Breast epithelium (tissue), 4 donors: ENCODE measurements at regions not wholly inside any gene's neighbourhood (a gene's known extent, or its start where the extent isn't known, plus 50 kb on each side); places are given as distances from the start of the nearest gene placed in this dataset.

Experiments
- DNase-seq, 2 donors: peaks; one replicate each; pipeline ENCODE4 v3.0.0-alpha.2; 2019; ENCODE audit warnings: low spot score in 2 of 2
- H3K27ac ChIP-seq, 2 donors: fragments of 200-600 bp; sonication (generic) in 1 of 2; one replicate each; pipeline ENCODE4 v1.5.1; 2016 to 2019; ENCODE audit warnings: mild to moderate bottlenecking in 1 of 2
- H3K27me3 ChIP-seq, 2 donors: fragments of 200-600 bp; sonication (generic) in 1 of 2; one replicate each; pipeline versions ENCODE4 v1.5.1 to v1.6.0; 2017 to 2019; ENCODE audit warnings: control low read depth in 1 of 2, mild to moderate bottlenecking in 1 of 2
- H3K36me3 ChIP-seq: fragments of 200-600 bp; one replicate; pipeline ENCODE4 v1.5.1; 2019
- H3K4me1 ChIP-seq, 2 donors: fragments of 200-600 bp; sonication (generic); one replicate each; pipeline ENCODE4 v1.5.1; 2016 to 2019; ENCODE audit warnings: control low read depth in 1 of 2
- H3K4me3 ChIP-seq, 3 donors: fragments of 200-600 bp; sonication (generic); 1 replicate in 2 of 3; 2 replicates in 1 of 3; pipeline ENCODE4 v1.5.1; 2016 to 2019; ENCODE audit warnings: mild to moderate bottlenecking in 3 of 3, moderate library complexity in 2 of 3
- H3K9me3 ChIP-seq, 2 donors: fragments of 200-600 bp; sonication (generic) in 1 of 2; one replicate each; pipeline ENCODE4 v1.5.1; 2016 to 2019; ENCODE audit warnings: control low read depth in 1 of 2
- POLR2A ChIP-seq: fragments of 450-650 bp; IDR thresholded peaks from one replicate; pipeline ENCODE4 v1.6.1; 2016; ENCODE audit warnings: antibody characterized with exemption, mild to moderate bottlenecking, moderate library complexity
- POLR2AphosphoS5 ChIP-seq, 3 donors: sonication (generic); formaldehyde crosslinking; IDR thresholded peaks; one replicate each; pipeline ENCODE4 v1.6.1; 2017; ENCODE audit warnings: antibody characterized with exemption in 3 of 3
- intact Hi-C: fragments of 100-400 bp; cut with DNase I; formaldehyde crosslinking; loops from one replicate; pipeline ENCODE4 v1.15.1; 2023; ENCODE audit warnings: low total_unique reads
- TF ChIP-seq, protein P1 (sequence below), 3 donors: fragments of 450-650 bp; IDR thresholded peaks; one replicate each; pipeline ENCODE4 v1.5.1; 2016 to 2017; ENCODE audit warnings: antibody characterized with exemption in 3 of 3, mild to moderate bottlenecking in 3 of 3, moderate library complexity in 3 of 3

- intact Hi-C loops: no loop called here
- Histone ChIP-seq H3K27me3 (no peaks in the 10 kb centered on the region), H3K4me3 (no peak overlapping the region), H3K9me3 (no peaks in the 10 kb centered on the region), H3K27ac (no peak overlapping the region), H3K4me1 (no peaks in the 10 kb centered on the region), H3K36me3 (no peaks in the 10 kb centered on the region)
- DNase-seq: peak in 1 of 2 donors; percentile 24
- TF ChIP-seq, protein P1, sequence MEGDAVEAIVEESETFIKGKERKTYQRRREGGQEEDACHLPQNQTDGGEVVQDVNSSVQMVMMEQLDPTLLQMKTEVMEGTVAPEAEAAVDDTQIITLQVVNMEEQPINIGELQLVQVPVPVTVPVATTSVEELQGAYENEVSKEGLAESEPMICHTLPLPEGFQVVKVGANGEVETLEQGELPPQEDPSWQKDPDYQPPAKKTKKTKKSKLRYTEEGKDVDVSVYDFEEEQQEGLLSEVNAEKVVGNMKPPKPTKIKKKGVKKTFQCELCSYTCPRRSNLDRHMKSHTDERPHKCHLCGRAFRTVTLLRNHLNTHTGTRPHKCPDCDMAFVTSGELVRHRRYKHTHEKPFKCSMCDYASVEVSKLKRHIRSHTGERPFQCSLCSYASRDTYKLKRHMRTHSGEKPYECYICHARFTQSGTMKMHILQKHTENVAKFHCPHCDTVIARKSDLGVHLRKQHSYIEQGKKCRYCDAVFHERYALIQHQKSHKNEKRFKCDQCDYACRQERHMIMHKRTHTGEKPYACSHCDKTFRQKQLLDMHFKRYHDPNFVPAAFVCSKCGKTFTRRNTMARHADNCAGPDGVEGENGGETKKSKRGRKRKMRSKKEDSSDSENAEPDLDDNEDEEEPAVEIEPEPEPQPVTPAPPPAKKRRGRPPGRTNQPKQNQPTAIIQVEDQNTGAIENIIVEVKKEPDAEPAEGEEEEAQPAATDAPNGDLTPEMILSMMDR (IDR thresholded peaks at IDR 0.05): no peak
- TF ChIP-seq POLR2AphosphoS5 (IDR thresholded peaks at IDR 0.05): no peak
- no peak for TF ChIP-seq POLR2A
These were observed 172.8 kb upstream of the CXCL12 start for GRCh38 chr10:44557596-44558191.

GRCh38 chr10:44558521-44558920, 173.6 kb upstream of the CXCL12 start:
- H3K4me1 ChIP-seq: no peaks in the 10 kb centered on the region
- intact Hi-C loops: no loop called here
- no peaks in the 10 kb centered on the region for H3K27me3 ChIP-seq
- no peak for TF ChIP-seq POLR2A
- TF ChIP-seq, protein P1 (IDR thresholded peaks at IDR 0.05): no peak
- no peak for TF ChIP-seq POLR2AphosphoS5 (IDR thresholded peaks at IDR 0.05)
- H3K4me3 ChIP-seq: no peak overlapping the region
- H3K9me3 ChIP-seq: no peaks in the 10 kb centered on the region
- no peaks in the 10 kb centered on the region for H3K36me3 ChIP-seq
- DNase-seq: no peak
- H3K27ac ChIP-seq: no peak overlapping the region

GRCh38 chr10:44564361-44564760, 179.5 kb upstream of the CXCL12 start:
- no peaks in the 10 kb centered on the region for H3K27me3 ChIP-seq
- H3K36me3 ChIP-seq: no peaks in the 10 kb centered on the region
- H3K9me3 ChIP-seq: no peaks in the 10 kb centered on the region
- intact Hi-C loops: no loop called here
- no peak overlapping the region for H3K4me3 ChIP-seq
- no peaks in the 10 kb centered on the region for H3K4me1 ChIP-seq
- no peak overlapping the region for H3K27ac ChIP-seq
- no peak for DNase-seq
- TF ChIP-seq POLR2A (no peak), POLR2AphosphoS5 (IDR thresholded peaks at IDR 0.05) (no peak)
- TF ChIP-seq, protein P1 (IDR thresholded peaks at IDR 0.05): no peak

GRCh38 chr10:44564790-44565189, 179.9 kb upstream of the CXCL12 start:
- intact Hi-C loops: no loop called here
- no peak for TF ChIP-seq POLR2A
- TF ChIP-seq, protein P1 (IDR thresholded peaks at IDR 0.05): no peak
- no peak for TF ChIP-seq POLR2AphosphoS5 (IDR thresholded peaks at IDR 0.05)

DNA sequence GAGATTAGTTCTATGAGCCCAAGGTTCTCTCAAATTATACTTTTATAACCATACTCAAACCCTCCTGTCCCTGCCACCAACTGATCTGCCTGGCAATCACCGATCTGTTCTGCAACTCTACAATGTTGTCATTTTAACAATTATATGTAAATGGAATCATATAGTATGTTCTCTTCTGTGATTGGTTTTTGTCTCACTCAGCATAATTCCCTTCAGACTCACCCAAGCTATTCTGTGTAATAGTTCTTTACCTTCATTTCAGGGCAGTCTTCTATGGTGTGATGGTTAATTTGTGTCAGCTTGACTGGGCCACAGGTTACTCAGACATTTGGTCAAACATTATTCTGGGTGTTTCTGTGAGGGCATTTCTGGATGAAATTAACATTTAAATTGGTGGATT, 181.9 kb upstream of the CXCL12 start:
- H3K27me3 ChIP-seq: no peaks in the 10 kb centered on the region
- no peaks in the 10 kb centered on the region for H3K36me3 ChIP-seq
- intact Hi-C loops: no loop called here
- no peaks in the 10 kb centered on the region for H3K9me3 ChIP-seq
- H3K4me1 ChIP-seq: no peaks in the 10 kb centered on the region
- no peak overlapping the region for H3K4me3 ChIP-seq
- H3K27ac ChIP-seq: no peak overlapping the region
- DNase-seq: no peak
- TF ChIP-seq, protein P1 (IDR thresholded peaks at IDR 0.05): no peak
- no peak for TF ChIP-seq POLR2A
- TF ChIP-seq POLR2AphosphoS5 (IDR thresholded peaks at IDR 0.05): no peak

More at GRCh38 chr10:44564790-44565189, 179.9 kb upstream of the CXCL12 start:
- no peaks in the 10 kb centered on the region for H3K4me1 ChIP-seq
- H3K36me3 ChIP-seq: no peaks in the 10 kb centered on the region
- DNase-seq: no peak
- H3K9me3 ChIP-seq: no peaks in the 10 kb centered on the region
- H3K4me3 ChIP-seq: no peak overlapping the region
- H3K27me3 ChIP-seq: no peaks in the 10 kb centered on the region
- no peak overlapping the region for H3K27ac ChIP-seq
